ENCODE measurements at regions not wholly inside any gene's neighbourhood (a gene's known extent, or its start where the extent isn't known, plus 50 kb on each side); places are given as distances from the start of the nearest gene placed in this dataset.

DNA sequence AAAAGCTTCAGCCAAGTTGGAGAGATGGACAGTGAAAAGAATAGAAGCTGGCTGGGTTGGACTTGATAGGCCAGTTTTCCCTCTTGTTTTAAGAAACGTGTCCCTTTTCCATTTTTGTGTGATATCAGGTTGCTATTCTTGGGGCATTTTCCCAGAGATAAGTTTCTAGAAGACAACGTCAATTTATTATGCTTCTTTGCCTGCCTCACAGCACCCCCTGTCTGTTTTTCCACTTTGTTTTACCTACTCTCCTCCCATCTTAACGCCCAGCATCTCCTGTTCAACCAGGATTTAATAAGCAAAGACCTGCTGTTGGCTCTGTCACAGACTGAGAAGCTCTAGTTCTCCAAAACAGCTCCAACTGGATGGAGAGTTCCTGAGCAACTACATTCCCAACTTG, 317.8 kb upstream of the ZNF521 start:
- TF ChIP-seq, protein P1, sequence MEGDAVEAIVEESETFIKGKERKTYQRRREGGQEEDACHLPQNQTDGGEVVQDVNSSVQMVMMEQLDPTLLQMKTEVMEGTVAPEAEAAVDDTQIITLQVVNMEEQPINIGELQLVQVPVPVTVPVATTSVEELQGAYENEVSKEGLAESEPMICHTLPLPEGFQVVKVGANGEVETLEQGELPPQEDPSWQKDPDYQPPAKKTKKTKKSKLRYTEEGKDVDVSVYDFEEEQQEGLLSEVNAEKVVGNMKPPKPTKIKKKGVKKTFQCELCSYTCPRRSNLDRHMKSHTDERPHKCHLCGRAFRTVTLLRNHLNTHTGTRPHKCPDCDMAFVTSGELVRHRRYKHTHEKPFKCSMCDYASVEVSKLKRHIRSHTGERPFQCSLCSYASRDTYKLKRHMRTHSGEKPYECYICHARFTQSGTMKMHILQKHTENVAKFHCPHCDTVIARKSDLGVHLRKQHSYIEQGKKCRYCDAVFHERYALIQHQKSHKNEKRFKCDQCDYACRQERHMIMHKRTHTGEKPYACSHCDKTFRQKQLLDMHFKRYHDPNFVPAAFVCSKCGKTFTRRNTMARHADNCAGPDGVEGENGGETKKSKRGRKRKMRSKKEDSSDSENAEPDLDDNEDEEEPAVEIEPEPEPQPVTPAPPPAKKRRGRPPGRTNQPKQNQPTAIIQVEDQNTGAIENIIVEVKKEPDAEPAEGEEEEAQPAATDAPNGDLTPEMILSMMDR (IDR thresholded peaks at IDR 0.05) = no peak
- TF ChIP-seq CEBPB (IDR thresholded peaks at IDR 0.05) (no peak), RAD21 (conservative IDR thresholded peaks at IDR 0.05 in 1 of 2, IDR thresholded peaks at IDR 0.05 in 1 of 2) (no peak)

Data from A549 (cell line).